ENCODE measurements at regions not wholly inside any gene's neighbourhood (a gene's known extent, or its start where the extent isn't known, plus 50 kb on each side); places are given as distances from the start of the nearest gene placed in this dataset.

DNA sequence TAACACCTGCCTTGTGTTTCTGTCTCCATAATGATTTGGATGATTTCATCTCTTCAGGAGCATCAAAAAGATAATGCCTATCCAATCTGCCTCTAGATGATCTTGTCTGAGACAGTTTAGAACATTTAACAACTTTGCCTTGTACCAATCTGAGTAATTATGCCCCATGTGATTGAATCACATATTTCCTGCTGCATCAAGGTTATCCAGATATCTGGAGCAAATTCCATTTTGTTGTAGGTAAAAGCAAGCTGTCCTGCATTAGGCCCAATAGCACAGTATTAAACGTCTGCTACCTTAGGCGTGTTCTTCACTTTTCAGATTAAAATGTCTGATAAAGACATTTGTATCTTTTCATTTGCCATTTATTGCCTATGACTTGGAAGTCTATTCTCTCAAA lies 54.1 kb upstream of the MARCHF11 start:
- no peak for TF ChIP-seq TAF1 (IDR thresholded peaks at IDR 0.05; ENCODE audit: borderline replicate concordance, insufficient read depth, low read length)

GRCh38 chr5:16229357-16229940 lies 49.9 kb upstream of the MARCHF11 start:
- TF ChIP-seq FOXP2 (optimal IDR thresholded peaks at IDR 0.05; ENCODE audit: borderline replicate concordance, extremely low read depth, extremely low read length, insufficient read depth) (no peak), SIN3A (IDR thresholded peaks at IDR 0.05; ENCODE audit: borderline replicate concordance, insufficient read depth, low read length) (no peak), POLR2AphosphoS5 (IDR thresholded peaks at IDR 0.05; ENCODE audit: low read depth, low read length) (no peak), TAF1 (IDR thresholded peaks at IDR 0.05; ENCODE audit: borderline replicate concordance, insufficient read depth, low read length) (no peak)
- TF ChIP-seq, protein P1, sequence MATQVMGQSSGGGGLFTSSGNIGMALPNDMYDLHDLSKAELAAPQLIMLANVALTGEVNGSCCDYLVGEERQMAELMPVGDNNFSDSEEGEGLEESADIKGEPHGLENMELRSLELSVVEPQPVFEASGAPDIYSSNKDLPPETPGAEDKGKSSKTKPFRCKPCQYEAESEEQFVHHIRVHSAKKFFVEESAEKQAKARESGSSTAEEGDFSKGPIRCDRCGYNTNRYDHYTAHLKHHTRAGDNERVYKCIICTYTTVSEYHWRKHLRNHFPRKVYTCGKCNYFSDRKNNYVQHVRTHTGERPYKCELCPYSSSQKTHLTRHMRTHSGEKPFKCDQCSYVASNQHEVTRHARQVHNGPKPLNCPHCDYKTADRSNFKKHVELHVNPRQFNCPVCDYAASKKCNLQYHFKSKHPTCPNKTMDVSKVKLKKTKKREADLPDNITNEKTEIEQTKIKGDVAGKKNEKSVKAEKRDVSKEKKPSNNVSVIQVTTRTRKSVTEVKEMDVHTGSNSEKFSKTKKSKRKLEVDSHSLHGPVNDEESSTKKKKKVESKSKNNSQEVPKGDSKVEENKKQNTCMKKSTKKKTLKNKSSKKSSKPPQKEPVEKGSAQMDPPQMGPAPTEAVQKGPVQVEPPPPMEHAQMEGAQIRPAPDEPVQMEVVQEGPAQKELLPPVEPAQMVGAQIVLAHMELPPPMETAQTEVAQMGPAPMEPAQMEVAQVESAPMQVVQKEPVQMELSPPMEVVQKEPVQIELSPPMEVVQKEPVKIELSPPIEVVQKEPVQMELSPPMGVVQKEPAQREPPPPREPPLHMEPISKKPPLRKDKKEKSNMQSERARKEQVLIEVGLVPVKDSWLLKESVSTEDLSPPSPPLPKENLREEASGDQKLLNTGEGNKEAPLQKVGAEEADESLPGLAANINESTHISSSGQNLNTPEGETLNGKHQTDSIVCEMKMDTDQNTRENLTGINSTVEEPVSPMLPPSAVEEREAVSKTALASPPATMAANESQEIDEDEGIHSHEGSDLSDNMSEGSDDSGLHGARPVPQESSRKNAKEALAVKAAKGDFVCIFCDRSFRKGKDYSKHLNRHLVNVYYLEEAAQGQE (IDR thresholded peaks at IDR 0.05; ENCODE audit: insufficient read depth in 1 of 2, low read depth in 2 of 2, low read length in 2 of 2), result no peak
